ENCODE measurements at regions not wholly inside any gene's neighbourhood (a gene's known extent, or its start where the extent isn't known, plus 50 kb on each side); places are given as distances from the start of the nearest gene placed in this dataset.

GRCh38 chr5:124128867-124129266, 616.9 kb downstream of the CSNK1G3 start:
- no peak for TF ChIP-seq POLR2A (IDR thresholded peaks at IDR 0.05)
- TF ChIP-seq, protein P1, sequence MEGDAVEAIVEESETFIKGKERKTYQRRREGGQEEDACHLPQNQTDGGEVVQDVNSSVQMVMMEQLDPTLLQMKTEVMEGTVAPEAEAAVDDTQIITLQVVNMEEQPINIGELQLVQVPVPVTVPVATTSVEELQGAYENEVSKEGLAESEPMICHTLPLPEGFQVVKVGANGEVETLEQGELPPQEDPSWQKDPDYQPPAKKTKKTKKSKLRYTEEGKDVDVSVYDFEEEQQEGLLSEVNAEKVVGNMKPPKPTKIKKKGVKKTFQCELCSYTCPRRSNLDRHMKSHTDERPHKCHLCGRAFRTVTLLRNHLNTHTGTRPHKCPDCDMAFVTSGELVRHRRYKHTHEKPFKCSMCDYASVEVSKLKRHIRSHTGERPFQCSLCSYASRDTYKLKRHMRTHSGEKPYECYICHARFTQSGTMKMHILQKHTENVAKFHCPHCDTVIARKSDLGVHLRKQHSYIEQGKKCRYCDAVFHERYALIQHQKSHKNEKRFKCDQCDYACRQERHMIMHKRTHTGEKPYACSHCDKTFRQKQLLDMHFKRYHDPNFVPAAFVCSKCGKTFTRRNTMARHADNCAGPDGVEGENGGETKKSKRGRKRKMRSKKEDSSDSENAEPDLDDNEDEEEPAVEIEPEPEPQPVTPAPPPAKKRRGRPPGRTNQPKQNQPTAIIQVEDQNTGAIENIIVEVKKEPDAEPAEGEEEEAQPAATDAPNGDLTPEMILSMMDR (IDR thresholded peaks at IDR 0.05 in 4 of 5, conservative IDR thresholded peaks at IDR 0.05 in 1 of 5): no peak

Measured in gastrocnemius medialis (tissue), 4 donors.